HG03439 (cell line): ENCODE measurements at regions not wholly inside any gene's neighbourhood (a gene's known extent, or its start where the extent isn't known, plus 50 kb on each side); places are given as distances from the start of the nearest gene placed in this dataset.
"Not testable (repeated sequence)": the region's sequence is repeated elsewhere in the genome, so short reads cannot be mapped to it uniquely, and the experiment has no call there.

Experiments
- ATAC-seq: cut with Tn5 transposase; IDR thresholded peaks from one replicate; pipeline ENCODE4 v1.9.1; 2021; ENCODE audit warnings: mild to moderate bottlenecking, moderate library complexity; ENCODE audit not compliant: unreplicated experiment

GRCh38 chr6:120273411-120273810 lies 923.9 kb upstream of the MAN1A1 start:
- no peak for ATAC-seq

- ATAC-seq = no peak
These were observed 922.5 kb upstream of the MAN1A1 start for GRCh38 chr6:120272038-120272437.

GRCh38 chr6:120268256-120268655 lies 918.7 kb upstream of the MAN1A1 start:
- not testable (repeated sequence) for ATAC-seq

GRCh38 chr6:120262354-120262753 lies 912.8 kb upstream of the MAN1A1 start:
- no peak for ATAC-seq

- no peak for ATAC-seq
These were observed 911.1 kb upstream of the MAN1A1 start for GRCh38 chr6:120260636-120261035.

GRCh38 chr6:120254651-120255050 lies 905.1 kb upstream of the MAN1A1 start:
- no peak for ATAC-seq

DNA sequence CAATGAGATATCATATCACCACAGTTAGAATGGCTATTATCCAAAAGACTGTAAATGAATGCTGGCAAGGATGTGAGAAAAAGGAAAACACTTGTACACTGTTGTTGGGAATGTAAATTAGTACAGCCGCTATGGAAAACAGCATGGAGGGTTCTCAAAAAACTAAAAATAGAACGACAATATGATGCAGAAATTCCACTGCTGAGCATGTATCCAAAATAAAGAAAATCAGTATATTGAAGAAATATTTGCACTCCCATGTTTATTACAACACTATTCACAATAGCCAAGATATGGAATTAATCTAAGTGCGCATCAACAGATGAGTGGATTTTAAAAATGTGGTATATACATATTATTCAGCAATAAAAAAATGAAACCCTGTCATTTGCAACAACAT lies 898.9 kb upstream of the MAN1A1 start:
- ATAC-seq = no peak

- ATAC-seq = no peak
These were observed 887.7 kb upstream of the MAN1A1 start for GRCh38 chr6:120237221-120237620.

GRCh38 chr6:120230008-120230407 lies 880.4 kb upstream of the MAN1A1 start:
- ATAC-seq = no peak

GRCh38 chr6:120228297-120228696 lies 878.7 kb upstream of the MAN1A1 start:
- ATAC-seq = no peak

DNA sequence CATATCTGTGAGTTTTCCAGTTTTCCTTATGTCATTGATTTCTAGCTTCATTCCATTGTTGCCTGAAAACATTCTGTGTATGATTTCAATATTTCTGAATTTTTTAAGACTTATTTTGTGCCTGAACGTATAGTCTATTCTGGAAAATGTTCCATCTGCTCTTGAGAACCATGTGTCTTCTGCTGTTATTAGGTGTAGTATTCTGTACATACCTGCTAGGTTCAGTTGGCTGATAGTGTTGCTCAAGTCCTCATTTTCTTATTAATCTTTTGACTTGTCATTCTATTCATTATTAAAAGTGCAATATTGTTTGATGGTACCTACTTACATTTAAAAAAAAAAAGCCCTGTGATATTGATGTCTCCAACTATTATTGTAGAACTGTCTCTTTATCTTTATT lies 869.8 kb upstream of the MAN1A1 start:
- no peak for ATAC-seq

- no peak for ATAC-seq
These were observed 864.5 kb upstream of the MAN1A1 start for GRCh38 chr6:120214088-120214499.

DNA sequence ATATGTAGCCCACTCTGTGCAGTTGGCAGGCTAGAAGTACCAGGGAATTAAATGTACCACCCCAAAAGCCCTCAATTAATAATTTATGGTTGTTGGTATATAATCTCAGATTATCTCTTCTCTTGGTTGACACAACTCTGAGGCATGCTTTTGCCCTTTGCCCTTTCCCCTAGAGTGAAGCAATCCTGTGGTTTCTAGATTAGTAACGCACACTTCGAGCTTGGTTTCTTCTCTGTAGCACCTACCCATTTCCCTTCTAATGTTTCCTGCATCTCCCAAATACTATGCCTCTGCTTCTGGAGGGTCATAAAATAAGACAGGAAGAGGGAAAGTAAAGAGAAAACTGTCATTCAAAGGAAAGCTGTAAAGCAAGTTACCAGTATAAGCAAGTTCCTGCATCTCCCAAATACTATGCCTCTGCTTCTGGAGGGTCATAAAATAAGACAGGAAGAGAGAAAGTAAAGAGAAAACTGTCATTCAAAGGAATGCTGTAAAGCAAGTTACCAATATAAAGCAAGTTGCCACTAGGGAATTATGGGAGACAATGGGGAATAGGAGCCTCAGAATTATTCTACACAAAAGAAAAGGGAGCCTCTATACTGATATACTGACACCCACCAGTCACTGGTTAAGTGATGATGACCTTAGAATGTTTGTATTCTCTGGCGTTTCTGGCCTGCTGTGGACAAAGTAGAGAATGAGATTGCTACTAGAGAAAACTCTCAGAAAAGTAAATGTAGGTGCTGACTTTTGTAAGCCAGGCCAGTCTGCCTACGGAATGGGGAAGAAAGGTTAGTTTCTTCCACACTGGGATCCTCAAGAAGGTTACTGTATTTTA lies 862.6 kb upstream of the MAN1A1 start:
- ATAC-seq = no peak

- no peak for ATAC-seq
These were observed 853.3 kb upstream of the MAN1A1 start for GRCh38 chr6:120202878-120203277.

- ATAC-seq = no peak
These were observed 851.3 kb upstream of the MAN1A1 start for GRCh38 chr6:120200853-120201252.

DNA sequence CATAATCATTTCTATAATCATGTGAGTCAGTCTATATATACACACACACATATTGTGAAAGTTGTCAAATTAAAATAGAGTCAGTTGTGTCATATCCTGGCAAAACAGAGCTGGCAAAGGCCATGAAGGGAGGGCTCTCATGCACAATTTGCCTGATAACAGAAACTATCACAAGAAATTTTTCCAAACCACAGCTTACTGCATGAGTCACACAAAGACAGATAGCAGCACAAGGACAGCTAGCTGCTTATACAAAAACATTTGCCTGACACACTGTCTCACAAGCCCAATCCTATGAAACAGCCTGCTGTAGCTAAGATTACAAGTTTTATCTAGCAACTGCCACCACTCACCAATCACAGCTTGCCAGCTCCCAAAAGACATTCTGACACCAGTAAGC lies 848.5 kb upstream of the MAN1A1 start:
- no peak for ATAC-seq

DNA sequence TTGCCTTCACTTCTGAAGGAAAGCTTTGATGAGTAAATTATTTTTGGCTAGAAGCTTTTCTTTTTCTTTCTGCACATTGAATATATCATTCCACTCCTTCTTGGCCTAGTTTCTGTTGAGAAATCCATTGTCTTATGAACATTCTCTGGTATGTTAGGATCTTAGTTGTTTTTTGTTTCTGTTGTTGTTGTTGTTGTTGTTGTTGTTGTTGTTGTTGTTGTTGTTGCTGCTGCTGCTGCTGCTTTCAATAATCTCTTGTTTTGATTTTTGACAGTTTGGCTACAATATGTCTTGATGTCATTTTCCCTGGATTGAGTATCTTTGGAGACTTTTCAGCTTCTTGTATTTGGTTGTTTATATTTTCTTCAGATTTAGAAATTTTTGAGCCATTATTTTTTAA lies 836.5 kb upstream of the MAN1A1 start:
- no peak for ATAC-seq

DNA sequence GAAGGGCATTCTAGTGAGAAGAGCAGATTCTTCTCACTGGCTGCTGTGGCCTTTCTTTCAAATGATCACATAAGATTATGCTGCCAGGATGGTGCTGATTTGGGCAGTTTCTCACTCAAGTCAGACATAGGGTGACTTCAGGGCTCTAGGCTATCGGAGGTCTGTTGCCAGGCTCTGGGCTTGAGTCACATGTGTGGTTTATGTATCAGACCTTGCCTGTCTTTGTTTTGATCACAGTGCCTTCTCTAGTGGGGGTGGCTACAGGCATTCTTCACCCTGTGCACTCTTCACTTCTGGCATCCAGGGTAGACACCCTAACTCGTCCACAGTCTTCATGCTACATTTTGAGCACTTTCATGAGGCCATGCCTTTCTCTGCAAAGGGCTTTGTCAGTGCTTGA lies 823.7 kb upstream of the MAN1A1 start:
- no peak for ATAC-seq

GRCh38 chr6:120164531-120164930 lies 815.0 kb upstream of the MAN1A1 start:
- no peak for ATAC-seq

DNA sequence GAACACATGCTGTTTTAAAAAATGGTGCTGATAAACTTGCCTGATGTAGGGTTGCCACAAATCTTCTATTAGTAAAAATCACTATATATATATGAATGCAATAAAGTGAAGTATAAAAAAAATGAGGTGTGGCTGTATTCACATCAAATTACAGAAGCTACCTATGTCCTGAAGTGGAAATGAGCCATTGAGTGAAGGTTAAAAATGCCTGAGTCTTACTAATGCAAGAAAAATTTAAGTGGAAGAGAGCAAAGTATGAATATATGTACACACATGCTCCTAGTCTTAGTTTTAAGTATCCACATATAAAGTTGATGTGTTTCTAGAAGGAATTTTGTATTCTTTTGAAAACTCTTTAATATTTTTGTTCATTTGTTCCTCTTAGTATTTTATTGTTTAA lies 808.3 kb upstream of the MAN1A1 start:
- no peak for ATAC-seq

DNA sequence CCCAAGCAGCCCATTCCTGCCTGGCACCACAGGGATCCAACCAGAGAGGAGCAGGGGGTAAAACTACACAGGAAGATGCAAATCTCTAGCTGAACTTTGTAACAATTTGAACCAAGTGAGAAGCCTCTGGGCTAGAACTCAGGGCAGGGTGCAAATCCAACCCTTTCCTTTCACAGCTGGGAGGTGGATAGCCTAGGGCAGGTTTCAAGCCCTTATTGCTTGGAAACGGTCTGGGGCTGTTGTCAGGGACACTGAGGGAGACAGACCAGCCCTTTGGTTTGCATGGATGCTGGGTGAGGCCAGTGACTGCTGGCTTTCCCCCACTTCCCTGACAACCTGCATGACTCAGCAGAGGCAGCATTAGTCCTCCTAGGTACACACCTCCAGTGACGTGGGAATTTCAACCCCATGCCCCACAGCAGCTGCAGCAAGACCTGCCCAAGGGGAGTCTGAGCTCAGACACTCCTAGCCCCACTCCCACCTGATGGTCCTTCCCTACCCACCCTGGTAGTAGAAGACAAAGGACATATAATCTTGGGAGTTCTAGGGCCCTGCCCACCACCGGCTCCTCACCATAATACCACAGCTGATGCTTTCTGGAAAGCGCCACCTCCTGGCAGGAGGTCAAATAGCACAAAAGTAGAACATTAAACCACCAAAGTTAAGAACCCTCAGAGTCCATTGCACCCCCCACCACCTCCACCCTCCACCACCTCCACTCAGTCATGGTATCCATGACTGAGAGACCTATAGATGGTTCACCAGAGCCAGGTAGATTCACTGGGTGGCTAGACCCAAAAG lies 797.7 kb upstream of the MAN1A1 start:
- ATAC-seq = no peak

- no peak for ATAC-seq
These were observed 792.0 kb upstream of the MAN1A1 start for GRCh38 chr6:120141601-120142000.
